CD14-positive monocyte (primary cell): ENCODE measurements at regions not wholly inside any gene's neighbourhood (a gene's known extent, or its start where the extent isn't known, plus 50 kb on each side); places are given as distances from the start of the nearest gene placed in this dataset.

Source experiments
- DNase-seq, 3 donors: peaks; one replicate each; pipeline ENCODE4 v3.0.0-alpha.2; 2011 to 2022
- H2AFZ ChIP-seq: 2 replicates; pipeline ENCODE4 v1.6.0; 2012; ENCODE audit warnings: mild to moderate bottlenecking, low read depth, low read length, inconsistent platforms; ENCODE audit not compliant: insufficient read depth, poor library complexity, severe bottlenecking
- H3K27ac ChIP-seq, 2 donors: 1 replicate in 1 of 2; 2 replicates in 1 of 2; pipeline ENCODE4 v1.5.1; 2012 to 2013; ENCODE audit warnings: low read length in 2 of 2, control low read depth in 1 of 2, inconsistent platforms in 1 of 2, low read depth in 1 of 2, mild to moderate bottlenecking in 1 of 2
- H3K27me3 ChIP-seq, 2 donors: one replicate each; pipeline versions ENCODE4 v1.6.0 to v1.6.1; 2011 to 2013; ENCODE audit warnings: low read length in 2 of 2; ENCODE audit not compliant: control insufficient read depth in 2 of 2, insufficient read depth in 2 of 2
- H3K36me3 ChIP-seq, 2 donors: replicated peaks in 1 of 2; 1 replicate in 1 of 2; 2 replicates in 1 of 2; pipeline versions ENCODE4 v1.5.1 to v1.6.1; 2012 to 2013; ENCODE audit warnings: low read length in 2 of 2, control low read depth in 1 of 2, inconsistent platforms in 1 of 2, mild to moderate bottlenecking in 1 of 2; ENCODE audit not compliant: insufficient read depth in 2 of 2, control insufficient read depth in 1 of 2
- H3K4me1 ChIP-seq, 2 donors: 1 replicate in 1 of 2; 2 replicates in 1 of 2; pipeline versions ENCODE4 v1.5.1 to v1.6.1; 2012 to 2013; ENCODE audit warnings: low read length in 2 of 2, control low read depth in 1 of 2, inconsistent platforms in 1 of 2, mild to moderate bottlenecking in 1 of 2, moderate library complexity in 1 of 2; ENCODE audit not compliant: insufficient read depth in 2 of 2, control insufficient read depth in 1 of 2
- H3K4me2 ChIP-seq: replicated peaks from 2 replicates; pipeline ENCODE3; 2012; ENCODE audit warnings: low read length, moderate library complexity, mild to moderate bottlenecking; ENCODE audit not compliant: poor library complexity, severe bottlenecking; ENCODE audit errors: extremely low read depth
- H3K4me3 ChIP-seq, 3 experiments: fragments of 200-600 bp in 1 of 3; sonication (generic) in 1 of 3; replicated peaks in 1 of 3; 1 replicate in 2 of 3; 2 replicates in 1 of 3; pipeline ENCODE4 v1.5.1; 2011 to 2013; ENCODE audit warnings: low read length in 3 of 3, mild to moderate bottlenecking in 3 of 3, control low read depth in 2 of 3, low read depth in 2 of 3, inconsistent platforms in 1 of 3, moderate library complexity in 1 of 3
- H3K79me2 ChIP-seq: 2 replicates; pipeline ENCODE4 v1.6.0; 2012; ENCODE audit warnings: mild to moderate bottlenecking, control low read depth, inconsistent platforms, low read length, moderate library complexity; ENCODE audit not compliant: insufficient read depth
- H3K9ac ChIP-seq: 2 replicates; pipeline ENCODE4 v1.6.0; 2017; ENCODE audit warnings: low read length, mild to moderate bottlenecking; ENCODE audit not compliant: insufficient read depth, poor library complexity, severe bottlenecking
- H3K9me3 ChIP-seq, 2 donors: replicated peaks in 1 of 2; 1 replicate in 1 of 2; 2 replicates in 1 of 2; pipeline versions ENCODE4 v1.5.1 to v1.6.1; 2012 to 2013; ENCODE audit warnings: low read length in 2 of 2, control low read depth in 1 of 2; ENCODE audit not compliant: control insufficient read depth in 1 of 2, insufficient read depth in 1 of 2
- H4K20me1 ChIP-seq: 2 replicates; pipeline ENCODE4 v1.6.0; 2012; ENCODE audit warnings: mild to moderate bottlenecking, low read length, control low read depth, moderate library complexity; ENCODE audit not compliant: insufficient read depth
- H3K27ac Mint-ChIP-seq, 7 donors: one replicate each; pipeline ENCODE4 v1.8.0; 2020; ENCODE audit warnings: mild to moderate bottlenecking in 7 of 7, mixed read lengths in 7 of 7, moderate library complexity in 6 of 7, inconsistent platforms in 2 of 7
- H3K27me3 Mint-ChIP-seq, 3 donors: one replicate each; pipeline ENCODE4 v1.8.0; 2021 to 2022; ENCODE audit warnings: low read depth in 3 of 3, mild to moderate bottlenecking in 3 of 3, mixed read lengths in 3 of 3, moderate library complexity in 3 of 3, inconsistent platforms in 1 of 3
- H3K36me3 Mint-ChIP-seq, 2 donors: one replicate each; pipeline ENCODE4 v1.8.0; 2020; ENCODE audit warnings: mixed read lengths in 2 of 2, inconsistent platforms in 1 of 2, mild to moderate bottlenecking in 1 of 2
- H3K4me1 Mint-ChIP-seq: one replicate; pipeline ENCODE4 v1.8.0; 2020; ENCODE audit warnings: mild to moderate bottlenecking, mixed read lengths
- H3K4me3 Mint-ChIP-seq, 2 donors: one replicate each; pipeline ENCODE4 v1.8.0; 2020; ENCODE audit warnings: mild to moderate bottlenecking in 2 of 2, mixed read lengths in 2 of 2, moderate library complexity in 1 of 2
- H3K9me3 Mint-ChIP-seq, 7 donors: one replicate each; pipeline ENCODE4 v1.8.0; 2020 to 2022; ENCODE audit warnings: mixed read lengths in 7 of 7, mild to moderate bottlenecking in 6 of 7, moderate library complexity in 6 of 7, inconsistent platforms in 2 of 7
- CTCF ChIP-seq: fragments of 200-600 bp; IDR thresholded peaks from one replicate; pipeline ENCODE4 v1.8.0; 2022; ENCODE audit warnings: antibody characterized with exemption, mild to moderate bottlenecking
- WGBS: methylation state at CpG from one replicate; pipeline ENCODE4 v1.1.5; 2013; ENCODE audit warnings: missing lambda C conversion rate; ENCODE audit not compliant: insufficient coverage; 5-methylcytosine and 5-hydroxymethylcytosine counted together
- intact Hi-C, 2 donors: fragments of 100-400 bp; cut with micrococcal nuclease; formaldehyde crosslinking; loops; one replicate each; pipeline versions ENCODE4 v1.15.0 to v1.15.1; 2023

GRCh38 chr13:103243495-103243894 is 177.3 kb upstream of the SLC10A2 start:
- 100% methylated on average over 2 of the region's 3 CpGs for WGBS
- Histone ChIP-seq H3K4me1 (no peaks in the 10 kb centered on the region), H3K9me3 (peaks cover 5 to 9% of the 10 kb centered on the region in 2 donors), H2AFZ (no peak overlapping the region), H3K9ac (no peak overlapping the region), H3K27me3 (no peaks in the 10 kb centered on the region), H3K4me2 (no peak overlapping the region), H3K27ac (no peak overlapping the region), H3K36me3 (no peaks in the 10 kb centered on the region), H3K4me3 (no peak overlapping the region), H3K79me2 (no peaks in the 10 kb centered on the region), H4K20me1 (no peaks in the 10 kb centered on the region)
- intact Hi-C loops, result no loop called here
- H3K4me1 Mint-ChIP-seq, result no peaks in the 10 kb centered on the region
- no peak for TF ChIP-seq CTCF
- no peak for DNase-seq
- no peaks in the 10 kb centered on the region for H3K27me3 Mint-ChIP-seq
- H3K36me3 Mint-ChIP-seq, result no peaks in the 10 kb centered on the region
- H3K27ac Mint-ChIP-seq, result no peak overlapping the region
- H3K9me3 Mint-ChIP-seq, result peaks cover 3 to 8% (median 5%) of the 10 kb centered on the region in 7 donors
- no peak overlapping the region for H3K4me3 Mint-ChIP-seq

- no peaks in the 10 kb centered on the region for H3K79me2 ChIP-seq
- 100% methylated on average over 1 of the region's 2 CpGs for WGBS
- no peak for TF ChIP-seq CTCF
- Mint-ChIP-seq H3K4me1 (no peaks in the 10 kb centered on the region), H3K9me3 (peaks cover 0 to 14% (median 2%) of the 10 kb centered on the region in 7 donors), H3K27me3 (no peaks in the 10 kb centered on the region), H3K4me3 (no peak overlapping the region), H3K36me3 (no peaks in the 10 kb centered on the region), H3K27ac (no peak overlapping the region)
- H3K27me3 ChIP-seq, result no peaks in the 10 kb centered on the region
- peaks cover 0 to 8% of the 10 kb centered on the region in 2 donors for H3K9me3 ChIP-seq
- intact Hi-C loops, result no loop called here
- H3K27ac ChIP-seq, result no peak overlapping the region
- H3K4me2 ChIP-seq, result no peak overlapping the region
- H3K4me1 ChIP-seq, result no peaks in the 10 kb centered on the region
- H3K4me3 ChIP-seq, result no peak overlapping the region
- DNase-seq, result no peak
- H4K20me1 ChIP-seq, result no peaks in the 10 kb centered on the region
- no peak overlapping the region for H2AFZ ChIP-seq
- no peak overlapping the region for H3K9ac ChIP-seq
- no peaks in the 10 kb centered on the region for H3K36me3 ChIP-seq
These were observed 172.2 kb upstream of the SLC10A2 start for GRCh38 chr13:103238441-103238840.
